HL-60 (cell line): ENCODE measurements at regions not wholly inside any gene's neighbourhood (a gene's known extent, or its start where the extent isn't known, plus 50 kb on each side); places are given as distances from the start of the nearest gene placed in this dataset.

ENCODE experiments used
- DNase-seq, 2 experiments: peaks; one replicate each; pipeline ENCODE4 v3.0.0-alpha.2; 2010 to 2020; ENCODE audit warnings: low read depth in 1 of 2, low spot score in 1 of 2
- H3K27ac ChIP-seq: fragments of 250-450 bp; sonication (Bioruptor Pico); replicated peaks from 2 replicates; pipeline ENCODE4 v1.5.1; 2020; ENCODE audit warnings: mild to moderate bottlenecking, moderate library complexity
- H3K27me3 ChIP-seq: fragments of 250-450 bp; sonication (Bioruptor Pico); 2 replicates; pipeline ENCODE4 v1.5.1; 2021; ENCODE audit warnings: mild to moderate bottlenecking, moderate library complexity; ENCODE audit not compliant: insufficient read depth, poor library complexity, severe bottlenecking
- H3K4me3 ChIP-seq: replicated peaks from 2 replicates; pipeline ENCODE4 v1.5.1; 2011; ENCODE audit warnings: mild to moderate bottlenecking, control low read depth, low read length; ENCODE audit not compliant: insufficient read depth
- GABPA ChIP-seq: IDR thresholded peaks from 2 replicates; pipeline ENCODE4 v1.6.1; 2012; ENCODE audit warnings: low read depth
- POLR2AphosphoS5 ChIP-seq: IDR thresholded peaks from 2 replicates; pipeline ENCODE4 v1.6.1; 2012; ENCODE audit warnings: low read depth
- REST ChIP-seq: IDR thresholded peaks from 2 replicates; pipeline ENCODE4 v1.6.1; 2012; ENCODE audit warnings: low read depth; ENCODE audit not compliant: insufficient replicate concordance
- SPI1 ChIP-seq: IDR thresholded peaks from 2 replicates; pipeline ENCODE4 v1.6.1; 2012; ENCODE audit warnings: low read depth, mild to moderate bottlenecking, borderline replicate concordance
- TF ChIP-seq, protein P1 (sequence below): IDR thresholded peaks from one replicate; pipeline ENCODE4 v1.5.1; 2011; ENCODE audit warnings: low read length, control low read depth, inconsistent platforms; ENCODE audit not compliant: insufficient read depth

GRCh38 chr3:135581806-135582205, 383.7 kb upstream of the PPP2R3A start:
- no peak for DNase-seq
- no peak for TF ChIP-seq SPI1
- TF ChIP-seq, protein P1, sequence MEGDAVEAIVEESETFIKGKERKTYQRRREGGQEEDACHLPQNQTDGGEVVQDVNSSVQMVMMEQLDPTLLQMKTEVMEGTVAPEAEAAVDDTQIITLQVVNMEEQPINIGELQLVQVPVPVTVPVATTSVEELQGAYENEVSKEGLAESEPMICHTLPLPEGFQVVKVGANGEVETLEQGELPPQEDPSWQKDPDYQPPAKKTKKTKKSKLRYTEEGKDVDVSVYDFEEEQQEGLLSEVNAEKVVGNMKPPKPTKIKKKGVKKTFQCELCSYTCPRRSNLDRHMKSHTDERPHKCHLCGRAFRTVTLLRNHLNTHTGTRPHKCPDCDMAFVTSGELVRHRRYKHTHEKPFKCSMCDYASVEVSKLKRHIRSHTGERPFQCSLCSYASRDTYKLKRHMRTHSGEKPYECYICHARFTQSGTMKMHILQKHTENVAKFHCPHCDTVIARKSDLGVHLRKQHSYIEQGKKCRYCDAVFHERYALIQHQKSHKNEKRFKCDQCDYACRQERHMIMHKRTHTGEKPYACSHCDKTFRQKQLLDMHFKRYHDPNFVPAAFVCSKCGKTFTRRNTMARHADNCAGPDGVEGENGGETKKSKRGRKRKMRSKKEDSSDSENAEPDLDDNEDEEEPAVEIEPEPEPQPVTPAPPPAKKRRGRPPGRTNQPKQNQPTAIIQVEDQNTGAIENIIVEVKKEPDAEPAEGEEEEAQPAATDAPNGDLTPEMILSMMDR, result no peak
- no peak for TF ChIP-seq POLR2AphosphoS5
- no peak for TF ChIP-seq REST
- no peak for TF ChIP-seq GABPA
- Histone ChIP-seq H3K4me3 (no peak overlapping the region), H3K27me3 (no peaks in the 10 kb centered on the region), H3K27ac (no peak overlapping the region)

DNA sequence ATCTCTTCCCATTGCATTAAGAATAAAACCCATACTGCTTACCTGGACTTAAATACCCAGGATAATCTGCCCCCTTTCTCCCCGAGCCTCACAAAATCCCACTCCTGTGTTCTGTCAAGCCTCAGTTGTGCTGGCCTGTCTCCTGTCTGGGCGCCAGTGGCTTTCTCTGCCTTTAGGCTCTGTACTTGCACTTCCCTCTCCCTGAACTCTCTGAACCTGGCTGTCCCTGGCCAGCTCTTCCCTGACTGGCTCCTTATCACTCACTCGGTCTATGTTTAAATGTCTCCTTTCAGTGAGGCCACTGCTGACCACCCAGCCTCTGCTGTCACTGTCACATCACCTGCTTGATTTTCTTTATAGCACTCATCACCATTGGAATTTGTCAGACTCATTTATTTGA, 382.7 kb upstream of the PPP2R3A start:
- no peak for TF ChIP-seq POLR2AphosphoS5
- TF ChIP-seq REST, result no peak
- TF ChIP-seq SPI1, result no peak
- TF ChIP-seq GABPA, result no peak
- TF ChIP-seq, protein P1, result no peak
- no peaks in the 10 kb centered on the region for H3K27me3 ChIP-seq
- no peak overlapping the region for H3K4me3 ChIP-seq
- DNase-seq, result no peak
- no peak overlapping the region for H3K27ac ChIP-seq

DNA sequence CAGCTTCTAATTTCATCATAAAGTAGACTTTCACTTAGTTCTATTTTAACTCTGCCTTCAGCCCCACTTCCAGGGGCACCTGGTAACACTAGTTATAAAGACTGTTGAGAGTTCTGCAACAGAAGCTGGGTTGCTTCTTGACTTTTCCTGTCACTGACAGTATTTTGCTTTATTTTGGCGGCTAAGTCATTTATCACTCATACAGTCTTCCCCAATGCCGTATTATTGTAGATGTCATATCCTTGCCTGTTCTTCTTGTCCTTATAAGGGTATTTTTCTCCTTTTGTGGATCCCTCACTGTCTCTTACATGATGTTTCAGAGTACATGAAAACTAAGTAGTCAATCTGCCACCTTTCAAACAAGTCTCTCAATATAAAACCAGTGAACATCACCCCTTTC, 369.0 kb upstream of the PPP2R3A start:
- H3K27ac ChIP-seq, result no peak overlapping the region
- TF ChIP-seq POLR2AphosphoS5 (no peak), SPI1 (no peak), GABPA (no peak), REST (no peak)
- TF ChIP-seq, protein P1, result no peak
- H3K27me3 ChIP-seq, result peaks cover 2% of the 10 kb centered on the region
- no peak for DNase-seq
- H3K4me3 ChIP-seq, result no peak overlapping the region
